OCI-LY3 (cell line): ENCODE measurements at regions not wholly inside any gene's neighbourhood (a gene's known extent, or its start where the extent isn't known, plus 50 kb on each side); places are given as distances from the start of the nearest gene placed in this dataset.

Experiments
- EZH2phosphoT487 ChIP-seq: fragments of 200-600 bp; shearing (Covaris generic); IDR thresholded peaks from 2 replicates; pipeline ENCODE4 v1.6.1; 2018; ENCODE audit warnings: antibody characterized with exemption, mixed run types, low read depth
- TF ChIP-seq, protein P1 (sequence below): fragments of 200-600, 300-600 bp; sonication (generic); IDR thresholded peaks from 2 replicates; pipeline ENCODE4 v1.5.1; 2014; ENCODE audit warnings: antibody characterized with exemption, low read length, low read depth

DNA sequence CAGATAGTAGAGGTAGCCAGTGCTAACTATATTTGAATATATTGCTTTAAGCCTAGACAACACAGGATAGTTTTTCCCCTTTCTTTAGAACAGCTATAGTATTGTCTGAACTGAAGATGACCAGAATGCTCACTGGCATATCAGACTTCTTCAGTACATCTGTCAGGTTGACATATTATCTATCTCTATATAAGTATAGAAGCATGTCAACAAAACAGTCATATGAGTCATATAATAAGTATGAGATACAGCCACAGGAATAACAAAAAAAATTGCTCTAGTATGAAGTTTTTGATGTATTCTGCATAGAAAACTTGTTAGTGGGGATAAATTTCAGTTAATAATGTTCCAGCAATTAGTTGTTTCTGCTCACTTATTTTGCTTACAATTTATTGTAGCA, 767.7 kb downstream of the LRFN5 start:
- TF ChIP-seq, protein P1, sequence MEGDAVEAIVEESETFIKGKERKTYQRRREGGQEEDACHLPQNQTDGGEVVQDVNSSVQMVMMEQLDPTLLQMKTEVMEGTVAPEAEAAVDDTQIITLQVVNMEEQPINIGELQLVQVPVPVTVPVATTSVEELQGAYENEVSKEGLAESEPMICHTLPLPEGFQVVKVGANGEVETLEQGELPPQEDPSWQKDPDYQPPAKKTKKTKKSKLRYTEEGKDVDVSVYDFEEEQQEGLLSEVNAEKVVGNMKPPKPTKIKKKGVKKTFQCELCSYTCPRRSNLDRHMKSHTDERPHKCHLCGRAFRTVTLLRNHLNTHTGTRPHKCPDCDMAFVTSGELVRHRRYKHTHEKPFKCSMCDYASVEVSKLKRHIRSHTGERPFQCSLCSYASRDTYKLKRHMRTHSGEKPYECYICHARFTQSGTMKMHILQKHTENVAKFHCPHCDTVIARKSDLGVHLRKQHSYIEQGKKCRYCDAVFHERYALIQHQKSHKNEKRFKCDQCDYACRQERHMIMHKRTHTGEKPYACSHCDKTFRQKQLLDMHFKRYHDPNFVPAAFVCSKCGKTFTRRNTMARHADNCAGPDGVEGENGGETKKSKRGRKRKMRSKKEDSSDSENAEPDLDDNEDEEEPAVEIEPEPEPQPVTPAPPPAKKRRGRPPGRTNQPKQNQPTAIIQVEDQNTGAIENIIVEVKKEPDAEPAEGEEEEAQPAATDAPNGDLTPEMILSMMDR: no peak
- no peak for TF ChIP-seq EZH2phosphoT487
